ENCODE measurements at regions not wholly inside any gene's neighbourhood (a gene's known extent, or its start where the extent isn't known, plus 50 kb on each side); places are given as distances from the start of the nearest gene placed in this dataset.

DNA sequence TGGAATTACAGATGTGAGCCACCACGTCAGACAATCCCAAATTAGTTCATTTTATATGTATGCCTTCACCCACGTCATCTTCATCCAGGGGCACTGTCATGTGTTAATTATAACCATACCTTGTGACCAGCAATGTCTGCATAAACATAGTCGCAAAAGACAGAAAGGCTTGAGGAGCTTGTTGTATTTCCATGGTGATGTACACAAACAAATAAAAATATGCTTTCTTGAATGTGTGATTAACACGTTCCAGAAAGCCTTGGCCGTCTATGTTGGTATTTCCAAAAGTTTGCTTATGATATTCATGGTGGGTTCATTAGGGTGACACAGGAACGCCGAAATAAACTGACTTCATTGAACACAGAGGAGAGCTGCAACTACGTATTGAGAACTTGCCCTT lies 524.7 kb upstream of the ZNF717 start:
- TF ChIP-seq CTCF (IDR thresholded peaks at IDR 0.05) (no peak), POLR2A (IDR thresholded peaks at IDR 0.05) (no peak)

All from testis (tissue), 2 donors.